ENCODE measurements at regions not wholly inside any gene's neighbourhood (a gene's known extent, or its start where the extent isn't known, plus 50 kb on each side); places are given as distances from the start of the nearest gene placed in this dataset.

DNA sequence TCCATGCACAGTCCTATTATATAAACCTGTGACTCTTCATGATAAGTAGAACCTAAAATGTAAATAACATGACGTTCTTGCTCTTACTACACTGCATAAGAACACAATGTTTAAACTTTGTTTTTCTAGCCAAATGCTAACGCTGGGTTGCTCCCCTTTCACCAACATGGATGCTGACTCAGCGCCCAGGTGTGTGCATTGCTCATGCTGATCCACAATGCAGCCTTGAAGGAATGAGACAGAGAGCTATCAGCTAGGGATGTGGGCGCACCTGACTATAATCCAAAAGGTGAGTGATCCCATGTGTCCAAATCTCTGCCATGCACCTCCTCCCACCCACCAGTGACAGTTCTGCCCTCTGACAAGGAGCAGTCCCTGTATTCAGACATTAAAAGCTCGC lies 235.0 kb downstream of the IRS1 start:
- Histone ChIP-seq H3K27me3 (ENCODE audit: insufficient read depth, low read length) (no peaks in the 10 kb centered on the region), H2AFZ (ENCODE audit: low read length) (no peak overlapping the region), H3K79me2 (ENCODE audit: insufficient read depth, low read length) (no peaks in the 10 kb centered on the region), H3K9ac (ENCODE audit: low read length) (no peak overlapping the region), H3K9me3 (ENCODE audit: low read length) (no peaks in the 10 kb centered on the region), H3K4me3 (ENCODE audit: low read depth, low read length, poor library complexity, severe bottlenecking) (no peak overlapping the region), H3K4me1 (ENCODE audit: insufficient read depth, low read length, severe bottlenecking) (no peaks in the 10 kb centered on the region), H3F3A (ENCODE audit: insufficient read depth, low read length) (no peaks in the 10 kb centered on the region), H3K4me2 (ENCODE audit: low read length) (no peak overlapping the region), H3K9me2 (ENCODE audit: low read depth, low read length) (no peaks in the 10 kb centered on the region), H3K27ac (ENCODE audit: low read depth, low read length, poor library complexity, severe bottlenecking) (no peak overlapping the region), H3K36me3 (ENCODE audit: insufficient read depth, low read length) (no peaks in the 10 kb centered on the region), H4K20me1 (ENCODE audit: insufficient read depth, low read length) (no peaks in the 10 kb centered on the region)
- TF ChIP-seq EZH2 (IDR thresholded peaks at IDR 0.05; ENCODE audit: borderline replicate concordance, low read length): no peak
- TF ChIP-seq, protein P1, sequence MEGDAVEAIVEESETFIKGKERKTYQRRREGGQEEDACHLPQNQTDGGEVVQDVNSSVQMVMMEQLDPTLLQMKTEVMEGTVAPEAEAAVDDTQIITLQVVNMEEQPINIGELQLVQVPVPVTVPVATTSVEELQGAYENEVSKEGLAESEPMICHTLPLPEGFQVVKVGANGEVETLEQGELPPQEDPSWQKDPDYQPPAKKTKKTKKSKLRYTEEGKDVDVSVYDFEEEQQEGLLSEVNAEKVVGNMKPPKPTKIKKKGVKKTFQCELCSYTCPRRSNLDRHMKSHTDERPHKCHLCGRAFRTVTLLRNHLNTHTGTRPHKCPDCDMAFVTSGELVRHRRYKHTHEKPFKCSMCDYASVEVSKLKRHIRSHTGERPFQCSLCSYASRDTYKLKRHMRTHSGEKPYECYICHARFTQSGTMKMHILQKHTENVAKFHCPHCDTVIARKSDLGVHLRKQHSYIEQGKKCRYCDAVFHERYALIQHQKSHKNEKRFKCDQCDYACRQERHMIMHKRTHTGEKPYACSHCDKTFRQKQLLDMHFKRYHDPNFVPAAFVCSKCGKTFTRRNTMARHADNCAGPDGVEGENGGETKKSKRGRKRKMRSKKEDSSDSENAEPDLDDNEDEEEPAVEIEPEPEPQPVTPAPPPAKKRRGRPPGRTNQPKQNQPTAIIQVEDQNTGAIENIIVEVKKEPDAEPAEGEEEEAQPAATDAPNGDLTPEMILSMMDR (IDR thresholded peaks at IDR 0.05; ENCODE audit: low read length): no peak

DNA sequence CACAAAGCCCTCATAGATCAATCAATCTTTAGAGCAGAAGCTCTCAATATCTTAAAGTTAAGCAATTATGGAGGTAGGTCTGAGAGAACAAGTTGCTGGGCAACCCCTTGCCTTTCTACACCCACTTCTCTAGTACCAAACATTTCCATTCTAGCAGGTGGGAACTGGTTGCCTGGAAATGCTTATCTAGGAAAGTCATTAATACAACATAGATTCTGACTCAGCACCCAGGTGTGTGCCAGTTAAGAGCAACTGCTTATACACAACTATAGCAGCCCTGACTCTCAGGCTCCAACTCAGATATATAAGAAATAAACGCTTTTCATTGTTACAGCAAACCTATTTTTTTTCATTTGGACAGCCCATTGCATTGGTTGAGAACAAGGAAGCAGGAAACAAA lies 237.7 kb downstream of the IRS1 start:
- Histone ChIP-seq H4K20me1 (ENCODE audit: insufficient read depth, low read length) (no peaks in the 10 kb centered on the region), H3K4me3 (ENCODE audit: low read depth, low read length, poor library complexity, severe bottlenecking) (no peak overlapping the region), H3K9ac (ENCODE audit: low read length) (no peak overlapping the region), H3K4me1 (ENCODE audit: insufficient read depth, low read length, severe bottlenecking) (no peaks in the 10 kb centered on the region), H2AFZ (ENCODE audit: low read length) (no peak overlapping the region), H3K9me3 (ENCODE audit: low read length) (no peaks in the 10 kb centered on the region), H3K27me3 (ENCODE audit: insufficient read depth, low read length) (no peaks in the 10 kb centered on the region), H3F3A (ENCODE audit: insufficient read depth, low read length) (no peaks in the 10 kb centered on the region), H3K9me2 (ENCODE audit: low read depth, low read length) (no peaks in the 10 kb centered on the region), H3K4me2 (ENCODE audit: low read length) (no peak overlapping the region), H3K36me3 (ENCODE audit: insufficient read depth, low read length) (no peaks in the 10 kb centered on the region), H3K79me2 (ENCODE audit: insufficient read depth, low read length) (no peaks in the 10 kb centered on the region), H3K27ac (ENCODE audit: low read depth, low read length, poor library complexity, severe bottlenecking) (no peak overlapping the region)
- TF ChIP-seq EZH2 (IDR thresholded peaks at IDR 0.05; ENCODE audit: borderline replicate concordance, low read length): no peak
- TF ChIP-seq, protein P1 (IDR thresholded peaks at IDR 0.05; ENCODE audit: low read length): no peak

DNA sequence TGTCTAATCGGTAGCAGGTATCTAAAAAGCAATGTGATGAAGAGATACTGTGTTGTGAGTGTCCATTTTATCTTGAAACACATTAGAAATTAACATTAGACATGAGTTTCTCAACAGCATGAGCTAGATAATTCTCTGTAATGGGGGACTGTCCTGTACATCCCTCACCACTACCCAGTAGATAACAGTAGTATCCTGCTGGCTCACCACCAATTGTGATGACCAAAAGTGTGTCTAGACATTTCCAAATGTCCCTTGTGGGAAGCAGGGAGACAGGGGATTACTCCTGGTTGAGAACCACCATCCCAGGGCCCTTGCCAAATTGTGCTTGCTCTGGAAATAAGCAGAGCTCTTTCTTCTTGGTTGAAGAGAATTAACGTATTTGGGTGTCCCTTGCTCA lies 239.3 kb downstream of the IRS1 start:
- H3K36me3 ChIP-seq (ENCODE audit: insufficient read depth, low read length): no peaks in the 10 kb centered on the region
- H3K9me2 ChIP-seq (ENCODE audit: low read depth, low read length): no peaks in the 10 kb centered on the region

More for the DNA sequence above, 239.3 kb downstream of the IRS1 start:
- Histone ChIP-seq H3K27me3 (ENCODE audit: insufficient read depth, low read length) (no peaks in the 10 kb centered on the region), H3K9me3 (ENCODE audit: low read length) (no peaks in the 10 kb centered on the region), H3K4me1 (ENCODE audit: insufficient read depth, low read length, severe bottlenecking) (no peaks in the 10 kb centered on the region), H4K20me1 (ENCODE audit: insufficient read depth, low read length) (no peaks in the 10 kb centered on the region), H3K9ac (ENCODE audit: low read length) (no peak overlapping the region), H2AFZ (ENCODE audit: low read length) (no peak overlapping the region), H3K4me2 (ENCODE audit: low read length) (no peak overlapping the region), H3K79me2 (ENCODE audit: insufficient read depth, low read length) (no peaks in the 10 kb centered on the region), H3K4me3 (ENCODE audit: low read depth, low read length, poor library complexity, severe bottlenecking) (no peak overlapping the region), H3K27ac (ENCODE audit: low read depth, low read length, poor library complexity, severe bottlenecking) (no peak overlapping the region), H3F3A (ENCODE audit: insufficient read depth, low read length) (no peaks in the 10 kb centered on the region)
- TF ChIP-seq, protein P1 (IDR thresholded peaks at IDR 0.05; ENCODE audit: low read length): no peak
- TF ChIP-seq EZH2 (IDR thresholded peaks at IDR 0.05; ENCODE audit: borderline replicate concordance, low read length): no peak

All from OCI-LY1 (cell line).